ENCODE measurements at regions not wholly inside any gene's neighbourhood (a gene's known extent, or its start where the extent isn't known, plus 50 kb on each side); places are given as distances from the start of the nearest gene placed in this dataset.
A peak's percentile ranks its signal among the peaks of the same experiment; 100 is the strongest.

- peak in 1 of 3 donors; percentile 66 for ATAC-seq
- intact Hi-C loops (cut with micrococcal nuclease): no loop called here
Observed at GRCh38 chr2:215750763-215751162, 262.6 kb downstream of the MREG start.

GRCh38 chr2:215749092-215749957 lies 264.0 kb downstream of the MREG start:
- ATAC-seq: no peak
- Mint-ChIP-seq H3K4me3 (no peak overlapping the region), H3K27me3 (ENCODE audit: low read depth in 2 of 2) (peaks cover 13 to 15% of the 10 kb centered on the region in 2 donors), H3K4me1 (peaks cover 10 to 28% of the 10 kb centered on the region in 2 donors), H3K9me3 (no peaks in the 10 kb centered on the region), H3K27ac (peak overlapping the region in 1 of 2 donors; percentile 58), H3K36me3 (no peaks in the 10 kb centered on the region)
- DNase-seq: no peak
- H3K4me1 ChIP-seq (ENCODE audit: control insufficient read depth, insufficient read depth, low read length): peaks cover 7% of the 10 kb centered on the region
- no peak overlapping the region for H3K27ac ChIP-seq (ENCODE audit: low read length)
- intact Hi-C loops (cut with micrococcal nuclease): no loop called here
- H3K36me3 ChIP-seq (ENCODE audit: control insufficient read depth, insufficient read depth, low read length): no peaks in the 10 kb centered on the region
- H3K27me3 ChIP-seq (ENCODE audit: control insufficient read depth, insufficient read depth, low read length): no peaks in the 10 kb centered on the region
- TF ChIP-seq, protein P1, sequence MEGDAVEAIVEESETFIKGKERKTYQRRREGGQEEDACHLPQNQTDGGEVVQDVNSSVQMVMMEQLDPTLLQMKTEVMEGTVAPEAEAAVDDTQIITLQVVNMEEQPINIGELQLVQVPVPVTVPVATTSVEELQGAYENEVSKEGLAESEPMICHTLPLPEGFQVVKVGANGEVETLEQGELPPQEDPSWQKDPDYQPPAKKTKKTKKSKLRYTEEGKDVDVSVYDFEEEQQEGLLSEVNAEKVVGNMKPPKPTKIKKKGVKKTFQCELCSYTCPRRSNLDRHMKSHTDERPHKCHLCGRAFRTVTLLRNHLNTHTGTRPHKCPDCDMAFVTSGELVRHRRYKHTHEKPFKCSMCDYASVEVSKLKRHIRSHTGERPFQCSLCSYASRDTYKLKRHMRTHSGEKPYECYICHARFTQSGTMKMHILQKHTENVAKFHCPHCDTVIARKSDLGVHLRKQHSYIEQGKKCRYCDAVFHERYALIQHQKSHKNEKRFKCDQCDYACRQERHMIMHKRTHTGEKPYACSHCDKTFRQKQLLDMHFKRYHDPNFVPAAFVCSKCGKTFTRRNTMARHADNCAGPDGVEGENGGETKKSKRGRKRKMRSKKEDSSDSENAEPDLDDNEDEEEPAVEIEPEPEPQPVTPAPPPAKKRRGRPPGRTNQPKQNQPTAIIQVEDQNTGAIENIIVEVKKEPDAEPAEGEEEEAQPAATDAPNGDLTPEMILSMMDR (IDR thresholded peaks at IDR 0.05): no peak
- no peak overlapping the region for H3K4me3 ChIP-seq (ENCODE audit: low read length)
- no peaks in the 10 kb centered on the region for H3K9me3 ChIP-seq (ENCODE audit: control insufficient read depth, insufficient read depth, low read length)
- WGBS (ENCODE audit: insufficient coverage): 90% methylated on average over 6 of the region's 11 CpGs

More at GRCh38 chr2:215750763-215751162, 262.6 kb downstream of the MREG start:
- Mint-ChIP-seq H3K4me1 (peaks cover 10 to 28% of the 10 kb centered on the region in 2 donors), H3K9me3 (no peaks in the 10 kb centered on the region), H3K27ac (no peak overlapping the region), H3K27me3 (ENCODE audit: low read depth in 2 of 2) (peaks cover 25 to 26% of the 10 kb centered on the region in 2 donors), H3K36me3 (no peaks in the 10 kb centered on the region), H3K4me3 (no peak overlapping the region)
- Histone ChIP-seq H3K4me1 (ENCODE audit: control insufficient read depth, insufficient read depth, low read length) (peaks cover 7% of the 10 kb centered on the region), H3K9me3 (ENCODE audit: control insufficient read depth, insufficient read depth, low read length) (no peaks in the 10 kb centered on the region), H3K36me3 (ENCODE audit: control insufficient read depth, insufficient read depth, low read length) (no peaks in the 10 kb centered on the region), H3K4me3 (ENCODE audit: low read length) (no peak overlapping the region), H3K27me3 (ENCODE audit: control insufficient read depth, insufficient read depth, low read length) (no peaks in the 10 kb centered on the region), H3K27ac (ENCODE audit: low read length) (no peak overlapping the region)
- WGBS (ENCODE audit: insufficient coverage): 30% methylated on average over 3 of the region's 4 CpGs
- TF ChIP-seq, protein P1 (IDR thresholded peaks at IDR 0.05): no peak
- peak in 1 of 2 donors; percentile 59 for DNase-seq

DNA sequence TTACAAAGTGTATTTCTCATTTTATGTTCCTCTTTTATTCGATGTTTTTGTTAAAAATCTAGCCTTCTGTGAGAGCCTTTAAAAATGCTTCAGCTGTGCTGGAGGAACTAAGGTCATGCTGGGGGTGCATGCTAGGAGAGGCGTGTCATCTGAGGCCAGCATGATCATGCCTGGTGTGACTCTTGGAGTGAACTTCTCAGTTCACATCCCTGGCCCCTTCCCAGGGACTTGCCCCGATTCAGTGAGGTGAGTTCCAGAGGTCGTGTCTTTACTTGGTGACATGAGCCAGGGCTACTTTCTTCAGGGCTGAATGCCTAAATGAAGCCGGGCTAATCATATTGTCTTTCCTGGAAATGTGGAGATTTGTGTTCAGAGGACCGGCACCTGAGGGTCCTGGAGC lies 264.9 kb downstream of the MREG start:
- Mint-ChIP-seq H3K4me3 (no peak overlapping the region), H3K4me1 (peaks cover 10 to 28% of the 10 kb centered on the region in 2 donors), H3K27me3 (ENCODE audit: low read depth in 2 of 2) (peaks cover 9 to 12% of the 10 kb centered on the region in 2 donors), H3K9me3 (no peaks in the 10 kb centered on the region), H3K36me3 (no peaks in the 10 kb centered on the region), H3K27ac (no peak overlapping the region)
- ATAC-seq (no peak), DNase-seq (no peak)
- H3K4me1 ChIP-seq (ENCODE audit: control insufficient read depth, insufficient read depth, low read length): peaks cover 7% of the 10 kb centered on the region
- H3K9me3 ChIP-seq (ENCODE audit: control insufficient read depth, insufficient read depth, low read length): no peaks in the 10 kb centered on the region
- TF ChIP-seq, protein P1 (IDR thresholded peaks at IDR 0.05): no peak
- WGBS (ENCODE audit: insufficient coverage): 76% methylated on average over 6 of the region's 6 CpGs
- H3K27me3 ChIP-seq (ENCODE audit: control insufficient read depth, insufficient read depth, low read length): no peaks in the 10 kb centered on the region
- no peak overlapping the region for H3K4me3 ChIP-seq (ENCODE audit: low read length)
- no peak overlapping the region for H3K27ac ChIP-seq (ENCODE audit: low read length)
- intact Hi-C loops (cut with micrococcal nuclease): no loop called here
- no peaks in the 10 kb centered on the region for H3K36me3 ChIP-seq (ENCODE audit: control insufficient read depth, insufficient read depth, low read length)

Measured in natural killer cell (primary cell).